Calu3 (cell line): ENCODE measurements at regions not wholly inside any gene's neighbourhood (a gene's known extent, or its start where the extent isn't known, plus 50 kb on each side); places are given as distances from the start of the nearest gene placed in this dataset.
A peak's percentile ranks its signal among the peaks of the same experiment; 100 is the strongest.

Experiments used
- BruUV-seq: library from RNA; stranded (reverse); fragments of 400-500 nt; replicated peaks from 2 replicates; lab custom pipeline; 2021; lab: Mats Ljungman, UMichigan
- CTCF ChIA-PET: fragments of 300-600 bp; sonication (Branson Sonifier 250); formaldehyde crosslinking; loops from one replicate; lab custom pipeline; 2022; ENCODE audit warnings: antibody characterized with exemption; lab: Charles Lee
- DNase-seq: peaks from one replicate; pipeline ENCODE4 v3.0.0; 2022
- H3K27ac Mint-ChIP-seq: one replicate; pipeline ENCODE4 v1.8.0; 2022; ENCODE audit warnings: mixed read lengths; ENCODE audit not compliant: unreplicated experiment
- H3K27me3 Mint-ChIP-seq: one replicate; pipeline ENCODE4 v1.8.0; 2022; ENCODE audit warnings: mixed read lengths; ENCODE audit not compliant: unreplicated experiment
- H3K36me3 Mint-ChIP-seq: one replicate; pipeline ENCODE4 v1.8.0; 2022; ENCODE audit warnings: mild to moderate bottlenecking, moderate library complexity, mixed read lengths; ENCODE audit not compliant: insufficient read depth, unreplicated experiment
- H3K4me1 Mint-ChIP-seq: one replicate; pipeline ENCODE4 v1.8.0; 2022; ENCODE audit warnings: mild to moderate bottlenecking, low read depth, mixed read lengths; ENCODE audit not compliant: unreplicated experiment
- H3K4me3 Mint-ChIP-seq: one replicate; pipeline ENCODE4 v1.8.0; 2022; ENCODE audit warnings: mild to moderate bottlenecking, low read depth, moderate library complexity, mixed read lengths; ENCODE audit not compliant: unreplicated experiment
- H3K9me3 Mint-ChIP-seq: one replicate; pipeline ENCODE4 v1.8.0; 2022; ENCODE audit warnings: low read depth, mixed read lengths; ENCODE audit not compliant: unreplicated experiment
- CTCF ChIP-seq: fragments of 200-600 bp; IDR thresholded peaks from one replicate; pipeline ENCODE4 v1.8.0; 2022; ENCODE audit warnings: antibody characterized with exemption; ENCODE audit not compliant: unreplicated experiment
- intact Hi-C: fragments of 100-400 bp; cut with micrococcal nuclease; formaldehyde crosslinking; loops from one replicate; pipeline ENCODE4 v1.10.0; 2022; ENCODE audit not compliant: unreplicated experiment

GRCh38 chr1:209202830-209203532 lies 380.5 kb upstream of the CAMK1G start:
- TF ChIP-seq CTCF = peak; percentile 79
- DNase-seq = peak; percentile 43
- peaks cover 62% of the 10 kb centered on the region for H3K27me3 Mint-ChIP-seq
- CTCF ChIA-PET = interaction anchor here (0.6 to 1.5 kb wide), 3 partner anchors 234 to 363 kb away, joined by 3 to 7 read pairs (median 4); no protein-coding TSS in a partner anchor
- H3K27ac Mint-ChIP-seq = no peak overlapping the region
- no peaks in the 10 kb centered on the region for H3K9me3 Mint-ChIP-seq
- no TSS peak for BruUV-seq
- H3K4me1 Mint-ChIP-seq = no peaks in the 10 kb centered on the region
- H3K36me3 Mint-ChIP-seq = no peaks in the 10 kb centered on the region
- intact Hi-C loops = loop anchor here (1.0 to 2.0 kb wide), 5 partner anchors 45 to 363 kb away; no protein-coding TSS in a partner anchor
- no peak overlapping the region for H3K4me3 Mint-ChIP-seq

- DNase-seq = no peak
- Mint-ChIP-seq H3K36me3 (no peaks in the 10 kb centered on the region), H3K9me3 (no peaks in the 10 kb centered on the region), H3K4me3 (no peak overlapping the region), H3K27ac (no peak overlapping the region), H3K4me1 (no peaks in the 10 kb centered on the region), H3K27me3 (peaks cover 68% of the 10 kb centered on the region)
- TF ChIP-seq CTCF = no peak
- intact Hi-C loops = loop anchor here (1.0 to 2.0 kb wide), 5 partner anchors 45 to 363 kb away; no protein-coding TSS in a partner anchor
- CTCF ChIA-PET = interaction anchor here (0.6 to 1.5 kb wide), 2 partner anchors 263 to 362 kb away, joined by 3 to 4 read pairs; no protein-coding TSS in a partner anchor
- no TSS peak for BruUV-seq
Measured at GRCh38 chr1:209203533-209203895, 380.0 kb upstream of the CAMK1G start.

- no peak overlapping the region for H3K4me3 Mint-ChIP-seq
- no peak for DNase-seq
- CTCF ChIA-PET = no interaction called here
- peaks cover 68% of the 10 kb centered on the region for H3K27me3 Mint-ChIP-seq
- TF ChIP-seq CTCF = no peak
- no peaks in the 10 kb centered on the region for H3K36me3 Mint-ChIP-seq
- H3K4me1 Mint-ChIP-seq = no peaks in the 10 kb centered on the region
- no peaks in the 10 kb centered on the region for H3K9me3 Mint-ChIP-seq
- intact Hi-C loops = no loop called here
- no peak overlapping the region for H3K27ac Mint-ChIP-seq
- BruUV-seq = no TSS peak
Measured at GRCh38 chr1:209205039-209205438, 378.5 kb upstream of the CAMK1G start.

- Mint-ChIP-seq H3K27ac (no peak overlapping the region), H3K9me3 (no peaks in the 10 kb centered on the region), H3K4me3 (no peak overlapping the region), H3K27me3 (peaks cover 85% of the 10 kb centered on the region), H3K4me1 (no peaks in the 10 kb centered on the region), H3K36me3 (no peaks in the 10 kb centered on the region)
- CTCF ChIA-PET = interaction anchor here (0.7 to 1.4 kb wide), 8 partner anchors 16 to 558 kb away, joined by 3 to 11 read pairs (median 4); no protein-coding TSS in a partner anchor
- intact Hi-C loops = loop anchor here (1.0 kb wide), 1 partner anchor 554 kb away; no protein-coding TSS in a partner anchor
- BruUV-seq = no TSS peak
- no peak for TF ChIP-seq CTCF
- no peak for DNase-seq
Measured at GRCh38 chr1:209207126-209207700, 376.3 kb upstream of the CAMK1G start.
